ENCODE measurements at regions not wholly inside any gene's neighbourhood (a gene's known extent, or its start where the extent isn't known, plus 50 kb on each side); places are given as distances from the start of the nearest gene placed in this dataset.

DNA sequence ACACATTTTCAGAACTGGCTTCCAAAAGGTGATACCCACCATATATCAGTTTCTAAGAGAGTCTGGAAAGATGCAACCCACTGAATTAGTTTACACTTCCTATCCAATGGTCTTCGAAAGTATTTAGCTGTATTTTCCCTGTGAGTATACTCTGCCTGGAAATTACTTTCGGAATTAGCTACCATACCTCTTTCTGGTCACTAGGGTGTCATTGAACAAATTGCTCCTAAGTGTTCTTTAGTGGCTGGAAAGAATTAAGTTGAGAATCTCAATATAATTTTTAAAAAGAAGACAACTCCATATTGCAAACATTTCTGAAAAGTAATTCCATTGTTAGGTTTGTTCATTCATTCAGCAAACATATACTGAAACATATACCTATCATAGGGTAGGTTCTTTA is 283.1 kb upstream of the SSTR1 start:
- TF ChIP-seq, protein P1, sequence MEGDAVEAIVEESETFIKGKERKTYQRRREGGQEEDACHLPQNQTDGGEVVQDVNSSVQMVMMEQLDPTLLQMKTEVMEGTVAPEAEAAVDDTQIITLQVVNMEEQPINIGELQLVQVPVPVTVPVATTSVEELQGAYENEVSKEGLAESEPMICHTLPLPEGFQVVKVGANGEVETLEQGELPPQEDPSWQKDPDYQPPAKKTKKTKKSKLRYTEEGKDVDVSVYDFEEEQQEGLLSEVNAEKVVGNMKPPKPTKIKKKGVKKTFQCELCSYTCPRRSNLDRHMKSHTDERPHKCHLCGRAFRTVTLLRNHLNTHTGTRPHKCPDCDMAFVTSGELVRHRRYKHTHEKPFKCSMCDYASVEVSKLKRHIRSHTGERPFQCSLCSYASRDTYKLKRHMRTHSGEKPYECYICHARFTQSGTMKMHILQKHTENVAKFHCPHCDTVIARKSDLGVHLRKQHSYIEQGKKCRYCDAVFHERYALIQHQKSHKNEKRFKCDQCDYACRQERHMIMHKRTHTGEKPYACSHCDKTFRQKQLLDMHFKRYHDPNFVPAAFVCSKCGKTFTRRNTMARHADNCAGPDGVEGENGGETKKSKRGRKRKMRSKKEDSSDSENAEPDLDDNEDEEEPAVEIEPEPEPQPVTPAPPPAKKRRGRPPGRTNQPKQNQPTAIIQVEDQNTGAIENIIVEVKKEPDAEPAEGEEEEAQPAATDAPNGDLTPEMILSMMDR (tag by site-specific recombination; IDR thresholded peaks at IDR 0.05), result no peak
- TF ChIP-seq BCL11A (tag by site-specific recombination; IDR thresholded peaks at IDR 0.05; ENCODE audit: low read depth), result no peak
- no peak for TF ChIP-seq HOXD13 (CRISPR knock-in tag; IDR thresholded peaks at IDR 0.05; ENCODE audit: borderline replicate concordance)
- TF ChIP-seq ZNF184 (tag by site-specific recombination; IDR thresholded peaks at IDR 0.05), result no peak
- no peak for TF ChIP-seq ZFP69B (tag by site-specific recombination; IDR thresholded peaks at IDR 0.05)
- no peak for TF ChIP-seq HOXA7 (CRISPR knock-in tag; IDR thresholded peaks at IDR 0.05; ENCODE audit: borderline replicate concordance)
